Stimulated activated CD8-positive, alpha-beta memory T cell treated with anti-CD3 and anti-CD28 coated beads, Interleukin-4, amount 100 ng/mL, for 4 hours (primary cell): ENCODE measurements at regions not wholly inside any gene's neighbourhood (a gene's known extent, or its start where the extent isn't known, plus 50 kb on each side); places are given as distances from the start of the nearest gene placed in this dataset.
"Not testable (repeated sequence)": the region's sequence is repeated elsewhere in the genome, so short reads cannot be mapped to it uniquely, and the experiment has no call there.

Source experiments
- DNase-seq, 2 donors: peaks; one replicate each; pipeline ENCODE4 v3.0.0-alpha.2; 2020; ENCODE audit warnings: low read depth in 2 of 2, low spot score in 1 of 2

DNA sequence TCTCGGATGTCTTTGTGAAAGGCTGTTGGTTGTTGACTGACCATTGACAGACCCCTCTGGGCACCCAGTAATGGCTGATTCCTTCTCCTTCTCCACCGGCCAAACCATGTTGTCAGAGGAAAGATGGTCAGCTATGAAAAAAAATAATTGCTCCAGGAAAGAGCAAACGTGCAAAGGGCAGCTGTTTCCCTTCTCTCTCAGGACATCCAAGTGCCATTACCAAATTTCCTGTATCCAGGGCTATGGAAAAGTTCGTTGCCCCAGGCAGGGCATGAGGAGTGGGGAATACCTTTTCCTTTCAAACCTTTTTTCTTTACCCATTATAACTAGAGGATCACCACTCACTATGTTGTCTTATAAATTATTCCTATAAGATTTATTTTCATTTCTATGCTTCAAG, 321.5 kb upstream of the HNRNPA3 start:
- DNase-seq = no peak

DNA sequence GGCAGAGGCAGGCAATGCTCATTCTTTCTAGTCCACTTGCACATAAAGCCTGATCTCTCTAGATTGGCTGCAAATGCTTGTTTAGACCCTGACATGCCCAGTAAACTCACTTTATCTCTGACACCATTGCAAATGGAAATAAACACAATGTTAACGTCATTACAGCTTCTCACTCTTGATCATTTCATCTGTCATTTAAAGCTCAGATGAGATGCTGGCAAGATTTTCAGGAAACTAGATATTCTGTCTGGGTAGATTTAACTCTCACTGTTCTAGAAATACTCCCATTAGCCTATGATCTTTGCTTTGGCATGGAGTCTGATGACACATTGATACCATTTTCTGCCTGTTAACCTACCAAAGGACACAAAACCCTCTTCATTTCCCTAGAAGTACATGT, 320.7 kb upstream of the HNRNPA3 start:
- DNase-seq = no peak

DNA sequence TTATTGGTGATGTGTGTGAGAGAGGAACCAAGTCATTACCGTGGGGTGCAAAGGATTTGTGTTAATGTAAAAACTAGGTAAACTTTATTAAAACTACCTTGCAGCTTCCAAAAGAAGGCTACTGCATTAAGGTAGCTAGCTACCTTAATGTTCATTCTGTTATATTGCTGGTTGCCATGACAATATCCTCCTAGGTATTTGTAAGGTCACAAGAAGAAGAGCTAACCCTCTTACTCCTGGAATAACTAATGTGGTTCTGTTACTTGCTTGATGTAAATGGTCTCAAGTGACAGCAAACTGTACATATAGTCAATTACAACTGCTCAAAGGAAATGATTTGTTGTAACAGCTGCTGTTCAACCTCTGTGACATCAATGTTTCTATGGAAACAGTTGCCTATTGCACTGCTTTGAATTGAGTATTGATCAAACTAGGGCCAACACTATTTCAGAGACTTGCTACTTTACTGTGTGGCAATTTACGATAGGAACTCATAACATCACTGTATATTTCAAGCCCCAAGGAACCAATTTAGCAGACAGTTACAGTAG, 319.8 kb upstream of the HNRNPA3 start:
- no peak for DNase-seq

DNA sequence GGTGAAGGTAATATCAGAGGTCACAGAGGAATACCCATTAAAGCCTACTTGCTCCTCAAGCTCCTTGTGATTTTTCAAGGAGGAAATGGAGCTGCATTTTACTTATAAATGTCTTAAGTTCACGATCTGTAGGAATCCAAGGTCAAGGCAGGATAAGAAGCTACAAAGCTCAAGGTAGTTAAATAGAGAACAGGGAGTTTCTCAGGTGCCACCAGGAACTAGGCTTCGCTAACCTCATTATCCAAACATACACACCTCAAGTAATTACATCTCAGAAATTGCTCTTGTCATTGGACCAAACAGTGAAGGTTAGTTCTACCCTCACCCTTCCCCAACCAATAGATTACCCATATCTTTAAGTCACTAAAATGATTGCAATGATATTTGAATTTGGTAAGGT, 317.4 kb upstream of the HNRNPA3 start:
- DNase-seq = no peak

DNA sequence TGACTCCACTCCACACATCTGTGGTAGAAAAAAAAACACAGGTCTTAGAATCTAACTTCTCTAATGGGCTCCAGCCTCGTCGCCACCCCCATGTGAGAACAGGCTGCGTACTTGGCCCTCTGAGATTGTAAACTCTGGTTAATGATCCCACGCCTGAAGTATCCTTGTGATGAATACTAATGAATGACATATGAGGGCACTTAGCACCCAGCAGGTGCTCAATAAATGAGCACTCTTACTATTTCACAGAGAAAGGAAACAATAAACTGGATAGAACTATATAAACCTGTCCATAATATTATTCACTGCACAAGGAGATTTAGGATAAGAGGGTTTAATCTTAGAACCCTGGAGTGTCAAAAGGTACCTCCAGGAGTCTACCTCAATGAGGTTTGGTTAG, 310.1 kb upstream of the HNRNPA3 start:
- DNase-seq = no peak

DNA sequence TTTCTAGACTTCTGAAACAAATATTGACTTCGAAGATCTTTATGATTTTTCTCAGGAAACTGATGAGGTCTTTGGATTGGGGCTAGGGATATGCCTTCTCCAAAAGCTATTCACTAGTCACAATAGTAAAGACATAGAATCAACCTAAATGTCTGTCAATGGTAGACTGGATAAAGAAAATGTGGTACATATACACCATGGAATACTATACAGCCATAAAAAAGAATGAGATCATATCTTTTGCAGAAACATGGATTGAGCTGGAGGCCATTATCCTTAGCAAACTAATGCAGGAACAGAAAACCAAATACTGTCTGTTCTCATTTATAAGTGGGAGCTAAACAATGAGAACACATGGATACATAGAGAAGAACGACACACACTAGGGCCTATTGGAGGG, 308.5 kb upstream of the HNRNPA3 start:
- DNase-seq = not testable (repeated sequence)

DNA sequence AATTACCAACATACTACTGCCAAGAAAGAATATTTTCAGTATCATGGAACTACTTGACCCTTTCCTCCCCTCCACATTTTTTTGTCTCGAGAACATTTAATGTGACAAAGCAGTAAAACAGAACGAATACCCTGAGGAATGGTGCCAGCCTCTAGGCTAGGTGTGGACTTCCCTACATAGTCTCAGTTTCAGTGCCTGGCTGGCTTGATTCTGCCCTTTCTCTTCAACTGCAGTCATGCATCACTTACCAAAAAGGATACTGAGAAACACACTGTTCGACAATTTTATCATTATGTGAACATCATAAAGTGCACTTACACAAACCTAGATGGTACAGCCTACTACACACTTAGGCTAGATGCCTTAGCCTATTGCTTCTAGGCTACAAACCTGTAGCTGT, 305.3 kb upstream of the HNRNPA3 start:
- DNase-seq = no peak

DNA sequence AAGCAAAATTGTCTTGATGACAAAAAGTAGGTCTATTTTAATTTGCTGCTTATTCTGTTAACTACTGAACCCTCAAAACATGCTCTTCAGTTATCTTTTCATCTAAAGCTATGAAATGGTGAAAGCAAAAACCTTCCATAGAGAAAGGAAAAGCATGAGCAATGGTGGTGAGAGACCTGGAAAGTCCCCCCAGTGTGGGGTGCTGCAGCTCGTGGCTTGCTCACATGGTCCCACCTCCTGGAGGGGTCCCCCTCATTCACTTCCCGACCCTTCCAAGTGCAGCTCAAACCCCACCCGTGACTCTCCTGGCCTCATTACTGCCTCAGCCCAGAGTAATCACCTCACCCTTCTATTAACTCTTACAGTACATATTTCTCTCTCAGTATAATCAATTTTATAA, 301.8 kb upstream of the HNRNPA3 start:
- DNase-seq = no peak

DNA sequence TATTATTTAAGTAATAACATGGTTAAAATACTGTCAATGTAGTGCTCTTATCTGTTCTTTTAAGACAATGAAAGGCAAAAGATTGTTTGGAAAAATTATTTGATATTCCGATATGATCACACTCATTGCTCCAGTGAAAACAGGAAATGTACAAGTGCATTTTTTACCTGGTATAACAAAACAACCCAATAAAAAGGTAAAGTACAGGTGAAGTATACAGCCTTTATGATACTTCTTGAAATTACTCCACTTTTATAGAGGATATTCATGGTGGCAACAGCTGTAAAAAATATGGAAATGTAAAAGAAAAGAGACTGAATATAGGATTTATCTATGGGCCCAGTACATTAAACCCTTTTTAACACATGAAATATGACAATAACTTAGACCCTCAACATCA, 298.6 kb upstream of the HNRNPA3 start:
- DNase-seq = no peak

DNA sequence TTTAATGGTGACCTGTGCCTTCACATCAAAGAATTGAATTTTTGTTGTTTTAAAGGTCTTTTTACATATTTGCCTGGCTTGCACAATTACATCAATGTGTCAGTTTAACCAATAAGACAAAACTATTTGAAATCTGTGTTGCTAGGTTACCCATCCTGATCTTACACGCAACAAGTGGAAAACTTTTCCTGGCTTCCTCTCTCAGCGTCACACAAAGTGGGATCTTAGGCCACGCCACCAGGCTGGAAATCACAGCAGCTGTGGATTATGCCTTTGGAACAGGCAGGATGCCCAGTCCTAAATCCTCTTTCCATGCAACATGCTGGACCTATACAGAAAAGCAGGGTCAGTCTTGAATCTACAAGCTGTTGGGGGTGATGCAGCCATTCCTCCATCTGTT, 298.2 kb upstream of the HNRNPA3 start:
- no peak for DNase-seq

DNA sequence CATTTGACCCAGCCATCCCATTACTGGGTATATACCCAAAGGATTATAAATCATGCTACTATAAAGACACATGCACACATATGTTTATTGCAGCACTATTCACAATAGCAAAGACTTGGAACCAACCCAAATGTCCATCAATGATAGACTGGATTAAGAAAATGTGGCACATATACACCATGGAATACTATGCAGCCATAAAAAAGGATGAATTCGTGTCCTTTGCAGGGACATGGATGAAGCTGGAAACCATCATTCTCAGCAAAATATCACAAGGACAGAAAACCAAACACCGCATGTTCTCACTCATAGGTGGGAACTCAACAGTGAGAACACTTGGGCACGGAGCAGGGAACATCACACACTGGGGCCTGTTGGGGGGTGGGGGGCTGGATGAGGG, 290.0 kb upstream of the HNRNPA3 start:
- DNase-seq = not testable (repeated sequence)

DNA sequence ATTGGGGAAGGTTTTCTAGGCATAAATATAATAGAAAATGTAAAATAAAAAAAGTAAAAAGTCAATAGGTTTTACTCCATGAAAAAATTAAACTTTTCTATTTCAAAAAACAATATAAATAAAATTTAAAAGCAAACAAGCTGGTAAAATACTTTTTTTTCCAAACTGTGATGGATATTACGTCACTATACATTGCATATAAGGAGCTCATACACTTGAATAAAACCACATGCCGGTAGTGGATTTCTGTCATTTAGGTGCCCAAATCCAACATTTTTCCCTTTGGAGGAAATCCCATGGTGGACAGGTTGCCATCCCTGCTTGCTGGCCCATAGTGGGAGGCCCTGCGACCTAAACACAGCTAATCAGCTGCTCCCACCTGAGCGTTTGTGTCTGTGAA, 289.4 kb upstream of the HNRNPA3 start:
- DNase-seq = no peak

DNA sequence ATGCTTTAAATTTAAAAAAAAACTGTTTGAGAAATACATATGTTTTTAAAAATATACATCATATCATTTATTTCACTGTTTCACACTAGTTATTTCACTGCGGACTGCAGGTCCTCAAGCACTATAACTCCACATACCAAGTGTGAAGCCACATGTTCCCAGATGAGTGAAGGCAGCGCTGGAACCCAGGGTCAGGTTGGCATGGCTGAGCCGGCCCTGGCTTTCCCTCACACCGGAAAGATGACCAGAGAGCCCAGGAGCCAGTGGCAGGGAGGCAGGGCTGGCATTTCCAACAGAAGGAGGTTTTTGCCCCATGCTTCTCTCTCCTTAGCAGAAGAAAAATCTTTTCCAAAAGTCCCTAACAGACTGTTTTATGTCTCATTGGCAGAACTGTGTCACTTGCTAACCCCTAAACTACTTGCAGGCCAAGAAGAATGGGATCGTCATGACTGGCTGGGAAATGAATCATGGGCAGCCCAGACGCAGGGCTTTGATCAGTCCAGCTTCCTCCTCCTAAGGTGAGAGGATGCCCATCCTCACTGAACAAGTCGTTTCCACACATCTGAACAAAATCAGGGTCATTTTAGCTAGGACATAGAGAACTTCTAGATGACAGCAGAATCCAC, 287.6 kb upstream of the HNRNPA3 start:
- DNase-seq = no peak

DNA sequence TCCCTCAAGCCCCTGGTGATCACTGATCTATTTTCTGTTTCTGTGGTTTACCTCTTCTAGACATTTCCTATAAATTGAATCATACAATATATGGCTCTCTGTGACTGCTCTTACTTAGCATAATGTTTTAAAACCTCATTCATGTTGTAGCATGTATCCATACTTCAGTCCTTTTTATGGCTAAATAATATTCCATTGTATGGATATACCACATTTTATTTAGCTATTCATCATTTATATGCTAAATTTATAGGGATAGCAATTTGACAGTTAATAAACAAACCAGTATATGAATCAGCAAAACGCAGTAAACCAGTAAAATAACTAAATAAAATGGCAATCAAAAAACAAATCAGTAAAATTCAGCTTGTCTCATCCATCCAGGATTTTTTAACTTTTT, 286.1 kb upstream of the HNRNPA3 start:
- DNase-seq = no peak

DNA sequence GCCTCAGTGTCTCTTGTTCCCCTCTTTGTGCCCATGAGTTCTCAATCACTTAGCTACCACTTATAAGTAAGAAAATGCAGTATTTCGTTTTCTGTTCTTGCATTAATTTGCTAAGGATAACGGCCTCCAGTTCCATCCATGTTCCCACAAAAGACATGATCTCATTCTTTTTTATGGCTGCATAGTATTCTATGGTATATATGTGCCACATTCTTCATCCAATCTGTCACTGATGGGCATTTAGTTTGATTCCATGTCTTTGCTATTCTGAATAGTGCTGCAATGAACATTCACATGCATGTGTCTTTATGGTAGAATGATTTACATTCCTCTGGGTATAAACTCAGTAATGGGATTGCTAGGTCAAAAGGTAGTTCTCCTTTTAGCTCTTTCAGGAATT, 283.2 kb upstream of the HNRNPA3 start:
- not testable (repeated sequence) for DNase-seq

DNA sequence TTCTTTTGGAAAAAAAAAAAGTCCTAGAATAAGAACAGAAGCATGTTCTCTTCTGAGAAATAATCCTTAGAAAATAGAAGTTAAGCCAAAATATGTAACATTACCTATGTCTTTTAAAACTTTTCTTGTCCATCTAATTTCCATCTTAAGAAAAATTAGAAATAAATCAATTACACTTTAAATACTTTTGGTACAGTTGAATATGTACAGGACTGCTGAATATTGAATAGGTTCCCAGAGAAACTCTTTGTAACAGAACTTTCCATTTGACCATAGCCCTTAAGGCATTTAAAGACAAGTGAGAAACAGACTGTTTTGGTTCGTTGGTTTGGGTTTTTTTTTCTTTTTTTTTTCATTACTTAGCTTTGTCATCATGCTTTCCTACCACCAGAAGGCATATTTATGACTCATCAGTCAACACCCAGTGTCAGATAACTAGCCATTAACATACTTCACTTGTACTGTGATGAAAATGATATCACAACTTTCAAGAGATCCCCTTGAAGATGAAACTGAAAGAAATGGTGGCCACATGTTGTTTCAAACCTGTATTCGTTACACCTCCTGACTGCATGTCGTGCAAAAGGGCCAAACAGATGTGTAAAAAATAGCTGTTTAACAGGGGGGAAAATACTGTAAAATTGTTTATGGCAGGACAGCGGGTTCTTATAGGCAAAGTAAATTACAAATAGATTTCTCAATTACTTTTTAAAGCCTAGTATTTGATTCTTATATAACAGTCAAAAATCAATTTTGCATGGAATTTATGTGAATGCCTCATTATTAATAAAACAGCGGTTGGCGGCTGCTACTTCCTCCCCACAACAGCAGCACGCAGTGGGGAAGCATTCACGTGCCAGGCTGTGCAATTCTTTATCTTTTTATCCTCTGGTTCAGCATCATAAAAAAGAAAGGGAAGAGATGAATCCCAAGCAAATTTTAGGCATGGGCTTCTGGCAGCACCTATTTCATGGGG, 280.7 kb upstream of the HNRNPA3 start:
- DNase-seq = no peak

DNA sequence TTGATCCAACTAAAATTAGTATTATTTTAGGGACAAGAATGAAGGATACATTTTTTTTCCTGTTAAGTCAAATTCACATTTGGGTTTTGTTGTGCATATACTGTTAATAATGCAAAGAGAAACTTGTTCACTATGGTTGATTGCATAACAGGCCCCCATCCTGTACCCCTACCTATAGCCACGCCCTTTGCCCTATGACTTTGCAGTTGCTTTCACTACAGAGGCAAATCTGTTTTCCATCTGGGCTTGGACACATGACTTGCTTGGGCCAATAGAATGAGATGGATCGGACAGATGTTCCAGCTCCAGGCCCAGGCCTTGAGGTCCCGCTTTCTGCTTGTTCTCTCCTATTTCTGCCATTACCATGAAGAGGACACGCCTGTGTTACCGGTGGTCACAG, 278.5 kb upstream of the HNRNPA3 start:
- DNase-seq = no peak

DNA sequence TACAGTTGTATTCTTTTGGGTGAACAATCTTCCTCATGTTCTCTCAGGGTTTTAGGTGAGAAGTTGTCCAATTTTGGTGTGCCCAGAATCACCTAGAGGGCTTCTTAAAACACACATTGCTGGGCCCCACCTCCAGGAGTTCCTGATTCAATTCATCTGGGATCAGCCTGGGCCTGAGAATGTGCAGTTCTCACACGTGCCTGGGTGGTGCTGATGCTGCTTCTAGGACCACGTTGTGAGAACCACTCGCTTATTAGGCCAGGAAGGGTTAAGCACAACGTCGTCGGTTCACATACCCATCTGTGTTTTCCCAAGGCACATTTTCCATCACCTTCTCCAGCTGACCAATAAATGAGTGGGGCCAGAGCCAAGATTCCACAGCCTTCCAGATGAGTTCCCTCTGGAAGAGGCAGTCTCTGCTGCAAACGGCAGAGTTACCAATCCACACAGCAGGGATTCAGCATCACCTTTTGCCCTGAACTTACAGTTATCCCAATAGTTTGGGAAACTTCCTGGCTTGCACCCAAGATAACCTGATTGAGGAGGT, 277.7 kb upstream of the HNRNPA3 start:
- no peak for DNase-seq

DNA sequence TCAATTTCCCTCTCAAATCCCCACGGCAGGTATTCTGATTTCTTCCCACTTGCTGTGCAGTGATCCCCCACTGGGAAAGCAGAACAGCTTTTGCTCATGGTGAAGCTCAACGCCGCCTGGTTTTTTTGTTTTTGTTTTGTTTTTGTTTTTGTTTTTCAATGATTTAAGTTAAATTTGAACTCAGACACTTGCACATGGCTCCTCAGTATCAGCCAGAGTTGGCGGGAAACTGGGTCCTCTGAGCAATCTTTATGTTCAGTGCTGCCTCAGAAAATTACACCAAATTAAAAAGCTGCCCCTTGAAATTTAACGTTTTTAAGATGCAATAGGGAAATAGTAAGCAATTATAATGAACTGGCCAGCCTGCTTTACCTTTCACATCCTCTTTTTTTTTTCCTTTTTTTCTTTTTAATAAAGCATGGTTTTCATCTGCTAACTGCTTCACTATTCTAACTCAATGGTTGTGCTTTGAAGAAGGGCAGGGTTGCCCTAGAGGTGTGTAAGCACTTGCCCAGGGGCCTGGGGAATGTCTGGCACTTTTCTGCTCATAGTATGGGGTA, 277.0 kb upstream of the HNRNPA3 start:
- DNase-seq = no peak

DNA sequence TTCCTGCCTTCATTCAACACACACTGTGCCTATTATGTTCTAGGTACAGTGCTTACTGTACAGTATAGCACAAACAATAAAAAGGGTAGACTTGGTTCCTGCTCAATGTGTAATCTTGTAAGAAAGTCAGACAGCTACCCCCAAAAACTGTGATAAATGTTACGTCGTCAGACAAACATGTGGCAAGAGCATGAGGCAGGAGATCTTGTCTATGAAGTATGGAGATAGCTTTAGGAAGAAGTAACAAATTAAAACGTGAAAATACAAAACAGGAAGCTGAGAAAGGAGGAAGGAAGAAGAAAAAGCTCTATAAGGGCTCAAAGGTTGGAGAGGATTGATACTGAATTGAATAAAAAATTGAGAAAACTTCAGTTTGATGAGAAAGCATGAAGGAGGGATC, 276.2 kb upstream of the HNRNPA3 start:
- no peak for DNase-seq

DNA sequence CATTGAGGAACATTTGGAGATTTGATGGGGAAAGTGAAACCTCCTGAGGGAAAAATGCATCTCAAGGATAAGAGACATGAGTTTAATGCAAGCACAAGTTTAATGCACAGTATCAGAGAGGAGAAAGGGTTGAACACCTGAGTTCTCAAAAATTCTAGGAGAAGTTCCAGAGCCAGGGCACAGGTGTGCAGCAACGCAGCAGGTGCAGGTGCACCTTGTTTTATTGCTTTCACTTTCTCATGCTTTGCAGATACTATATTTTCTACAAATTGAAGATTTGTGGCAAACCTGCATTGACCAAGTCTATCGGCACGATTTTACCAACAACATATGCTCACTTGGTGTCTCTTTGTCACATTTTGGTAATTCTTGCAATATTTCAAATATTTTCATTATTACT, 267.6 kb upstream of the HNRNPA3 start:
- no peak for DNase-seq

DNA sequence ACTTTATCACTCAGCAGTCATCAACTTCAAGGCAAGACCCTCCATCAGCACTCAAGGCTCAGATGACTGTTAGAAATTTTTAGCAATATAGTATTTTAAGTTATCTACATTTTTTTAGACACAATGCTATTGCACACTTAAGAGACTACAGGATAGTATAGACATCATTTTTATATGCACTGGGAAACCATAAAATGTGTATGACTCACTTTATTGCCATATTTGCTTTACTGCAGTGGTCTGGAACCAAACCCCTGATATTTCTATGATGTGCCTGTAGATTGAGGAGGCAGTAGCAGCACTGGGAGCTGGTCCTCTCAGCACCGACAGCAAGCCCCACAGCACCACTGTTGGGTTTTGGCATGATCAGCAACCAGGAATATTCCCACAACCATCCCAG, 264.8 kb upstream of the HNRNPA3 start:
- DNase-seq = no peak
